ENCODE measurements at regions not wholly inside any gene's neighbourhood (a gene's known extent, or its start where the extent isn't known, plus 50 kb on each side); places are given as distances from the start of the nearest gene placed in this dataset.

DNA sequence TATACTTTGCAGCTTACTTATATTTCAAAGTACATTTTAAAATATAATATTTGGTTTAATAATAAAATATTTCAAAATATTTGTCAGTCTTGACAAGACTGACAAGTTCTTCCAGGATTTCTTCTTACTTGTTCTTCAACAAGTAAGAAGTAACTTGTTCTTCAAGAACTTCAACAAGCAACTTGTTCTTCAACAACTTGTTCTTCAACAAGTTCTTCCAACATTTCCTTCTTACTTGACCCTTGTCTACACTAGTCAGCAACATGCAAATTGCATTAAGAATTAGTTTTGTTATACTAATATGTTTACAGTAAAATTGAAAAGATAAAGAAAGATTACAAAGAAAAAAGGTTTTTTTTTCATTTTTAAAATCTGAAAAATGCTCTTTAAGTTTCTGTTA is 731.7 kb downstream of the NSUN3 start:
- Histone ChIP-seq H3K4ac (replicated peaks; ENCODE audit: insufficient read length, low read depth, low read length) (no peak overlapping the region), H2BK15ac (ENCODE audit: low read length) (no peak overlapping the region), H3K4me1 (replicated peaks in 1 of 4; ENCODE audit: control insufficient read depth in 3 of 4, insufficient read depth in 4 of 4, low read length in 3 of 4) (no peaks in the 10 kb centered on the region), H3K14ac (ENCODE audit: insufficient read length) (no peak overlapping the region), H3K23me2 (ENCODE audit: low read depth, low read length) (no peaks in the 10 kb centered on the region), H2BK5ac (ENCODE audit: low read depth, low read length) (no peak overlapping the region), H3K4me2 (ENCODE audit: insufficient read depth in 1 of 2, low read depth in 2 of 2, low read length in 2 of 2) (no peak overlapping the region), H3K79me1 (ENCODE audit: low read depth, low read length) (no peaks in the 10 kb centered on the region), H3K23ac (ENCODE audit: insufficient read length) (no peak overlapping the region), H3K27me3 (replicated peaks in 1 of 4; ENCODE audit: control insufficient read depth in 3 of 4, extremely low read depth in 1 of 4, insufficient read depth in 3 of 4, low read length in 3 of 4) (no peaks in the 10 kb centered on the region), H3K9me3 (ENCODE audit: insufficient read depth in 2 of 2, low read depth in 1 of 2, low read length in 1 of 2) (no peaks in the 10 kb centered on the region), H3K18ac (ENCODE audit: extremely low read depth, low read length) (no peak overlapping the region), H3K36me3 (ENCODE audit: control insufficient read depth in 2 of 4, insufficient read depth in 4 of 4, low read length in 3 of 4) (no peaks in the 10 kb centered on the region), H4K5ac (ENCODE audit: insufficient read length, low read depth, low read length) (no peak overlapping the region), H2BK120ac (replicated peaks; ENCODE audit: low read depth, low read length) (no peak overlapping the region), H3K79me2 (ENCODE audit: control insufficient read depth in 1 of 2, insufficient read depth in 2 of 2, low read length in 2 of 2) (no peaks in the 10 kb centered on the region), H3K27ac (ENCODE audit: low read depth, low read length) (no peak overlapping the region), H4K20me1 (replicated peaks in 1 of 2; ENCODE audit: control insufficient read depth in 1 of 2, insufficient read depth in 2 of 2, low read length in 2 of 2) (no peaks in the 10 kb centered on the region), H4K91ac (replicated peaks; ENCODE audit: insufficient read length, low read length) (no peak overlapping the region), H2BK12ac (ENCODE audit: low read depth, low read length) (no peak overlapping the region), H2AFZ (ENCODE audit: low read length) (no peak overlapping the region), H3K4me3 (ENCODE audit: extremely low read depth in 1 of 4, insufficient read depth in 2 of 4, low read depth in 3 of 4, low read length in 4 of 4) (no peak overlapping the region), H3K56ac (replicated peaks; ENCODE audit: insufficient read length, low read depth, low read length) (no peak overlapping the region), H3K9ac (replicated peaks in 1 of 4; ENCODE audit: extremely low read depth in 1 of 4, low read depth in 3 of 4, low read length in 3 of 4) (no peak overlapping the region), H2AK5ac (ENCODE audit: low read depth, low read length) (no peak overlapping the region), H2BK20ac (ENCODE audit: low read length) (no peak overlapping the region), H4K8ac (ENCODE audit: extremely low read depth, insufficient read depth, low read length) (no peak overlapping the region)
- DNase-seq (ENCODE audit: low read depth in 1 of 2, low spot score in 2 of 2) (no peak), FAIRE-seq (no peak)
- ChIA-PET POLR2A (ENCODE audit: partially characterized antibody) (no interaction called here), CTCF (ENCODE audit: partially characterized antibody) (no interaction called here)
- TF ChIP-seq EP300 (IDR thresholded peaks at IDR 0.05; ENCODE audit: borderline replicate concordance in 1 of 2, low read depth in 2 of 2, low read length in 2 of 2) (no peak), ZNF274 (IDR thresholded peaks at IDR 0.05; ENCODE audit: borderline replicate concordance, extremely low read depth, low read length) (no peak), SRF (IDR thresholded peaks at IDR 0.05; ENCODE audit: low read depth, low read length) (no peak), POLR2A (IDR thresholded peaks at IDR 0.05; ENCODE audit: control extremely low read depth in 1 of 2, low read depth in 2 of 2, low read length in 2 of 2) (no peak), GTF2F1 (IDR thresholded peaks at IDR 0.05; ENCODE audit: borderline replicate concordance, low read depth, low read length) (no peak), BACH1 (IDR thresholded peaks at IDR 0.05; ENCODE audit: low read length) (no peak), TAF7 (optimal IDR thresholded peaks at IDR 0.05; ENCODE audit: borderline replicate concordance, low read depth, low read length) (no peak), CTBP2 (IDR thresholded peaks at IDR 0.05; ENCODE audit: borderline replicate concordance, insufficient read depth, insufficient read length, low read length) (no peak)
- TF ChIP-seq, protein P1, sequence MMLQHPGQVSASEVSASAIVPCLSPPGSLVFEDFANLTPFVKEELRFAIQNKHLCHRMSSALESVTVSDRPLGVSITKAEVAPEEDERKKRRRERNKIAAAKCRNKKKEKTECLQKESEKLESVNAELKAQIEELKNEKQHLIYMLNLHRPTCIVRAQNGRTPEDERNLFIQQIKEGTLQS (IDR thresholded peaks at IDR 0.05; ENCODE audit: insufficient read depth, low read depth, low read length): no peak
- TF ChIP-seq, protein P2, sequence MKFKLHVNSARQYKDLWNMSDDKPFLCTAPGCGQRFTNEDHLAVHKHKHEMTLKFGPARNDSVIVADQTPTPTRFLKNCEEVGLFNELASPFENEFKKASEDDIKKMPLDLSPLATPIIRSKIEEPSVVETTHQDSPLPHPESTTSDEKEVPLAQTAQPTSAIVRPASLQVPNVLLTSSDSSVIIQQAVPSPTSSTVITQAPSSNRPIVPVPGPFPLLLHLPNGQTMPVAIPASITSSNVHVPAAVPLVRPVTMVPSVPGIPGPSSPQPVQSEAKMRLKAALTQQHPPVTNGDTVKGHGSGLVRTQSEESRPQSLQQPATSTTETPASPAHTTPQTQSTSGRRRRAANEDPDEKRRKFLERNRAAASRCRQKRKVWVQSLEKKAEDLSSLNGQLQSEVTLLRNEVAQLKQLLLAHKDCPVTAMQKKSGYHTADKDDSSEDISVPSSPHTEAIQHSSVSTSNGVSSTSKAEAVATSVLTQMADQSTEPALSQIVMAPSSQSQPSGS (IDR thresholded peaks at IDR 0.05; ENCODE audit: low read length): no peak
- TF ChIP-seq, protein P3, sequence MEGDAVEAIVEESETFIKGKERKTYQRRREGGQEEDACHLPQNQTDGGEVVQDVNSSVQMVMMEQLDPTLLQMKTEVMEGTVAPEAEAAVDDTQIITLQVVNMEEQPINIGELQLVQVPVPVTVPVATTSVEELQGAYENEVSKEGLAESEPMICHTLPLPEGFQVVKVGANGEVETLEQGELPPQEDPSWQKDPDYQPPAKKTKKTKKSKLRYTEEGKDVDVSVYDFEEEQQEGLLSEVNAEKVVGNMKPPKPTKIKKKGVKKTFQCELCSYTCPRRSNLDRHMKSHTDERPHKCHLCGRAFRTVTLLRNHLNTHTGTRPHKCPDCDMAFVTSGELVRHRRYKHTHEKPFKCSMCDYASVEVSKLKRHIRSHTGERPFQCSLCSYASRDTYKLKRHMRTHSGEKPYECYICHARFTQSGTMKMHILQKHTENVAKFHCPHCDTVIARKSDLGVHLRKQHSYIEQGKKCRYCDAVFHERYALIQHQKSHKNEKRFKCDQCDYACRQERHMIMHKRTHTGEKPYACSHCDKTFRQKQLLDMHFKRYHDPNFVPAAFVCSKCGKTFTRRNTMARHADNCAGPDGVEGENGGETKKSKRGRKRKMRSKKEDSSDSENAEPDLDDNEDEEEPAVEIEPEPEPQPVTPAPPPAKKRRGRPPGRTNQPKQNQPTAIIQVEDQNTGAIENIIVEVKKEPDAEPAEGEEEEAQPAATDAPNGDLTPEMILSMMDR (IDR thresholded peaks at IDR 0.05; ENCODE audit: control extremely low read depth in 1 of 3, insufficient read depth in 1 of 3, low read depth in 1 of 3, low read length in 3 of 3): no peak

Measured in H1 (cell line).